Large intestine (tissue), 3 donors: ENCODE measurements at regions not wholly inside any gene's neighbourhood (a gene's known extent, or its start where the extent isn't known, plus 50 kb on each side); places are given as distances from the start of the nearest gene placed in this dataset.
A peak's percentile ranks its signal among the peaks of the same experiment; 100 is the strongest.

Experiments used
- DNase-seq, 2 donors: peaks; one replicate each; pipeline versions ENCODE4 v3.0.0 to v3.0.0-alpha.2; 2013
- H3K27ac ChIP-seq: one replicate; pipeline ENCODE4 v1.5.1; 2013; ENCODE audit warnings: low read length
- H3K27me3 ChIP-seq: 2 replicates; pipeline ENCODE4 v1.6.1; 2013; ENCODE audit warnings: low read length; ENCODE audit not compliant: control insufficient read depth, insufficient read depth
- H3K36me3 ChIP-seq: 2 replicates; pipeline ENCODE4 v1.6.1; 2013; ENCODE audit warnings: low read length; ENCODE audit not compliant: control insufficient read depth, insufficient read depth
- H3K4me1 ChIP-seq: one replicate; pipeline ENCODE4 v1.6.1; 2013; ENCODE audit warnings: low read length; ENCODE audit not compliant: control insufficient read depth, insufficient read depth
- H3K4me3 ChIP-seq: one replicate; pipeline ENCODE4 v1.5.1; 2013; ENCODE audit warnings: low read length
- H3K9me3 ChIP-seq: one replicate; pipeline ENCODE4 v1.6.1; 2013; ENCODE audit warnings: mild to moderate bottlenecking, low read depth, low read length, moderate library complexity; ENCODE audit not compliant: control insufficient read depth
- WGBS: methylation state at CpG from one replicate; pipeline ENCODE4 v1.1.5; 2013; ENCODE audit warnings: low lambda C conversion rate; ENCODE audit not compliant: insufficient coverage; 5-methylcytosine and 5-hydroxymethylcytosine counted together

- H3K9me3 ChIP-seq = no peaks in the 10 kb centered on the region
- no peak for DNase-seq
- H3K4me1 ChIP-seq = peaks cover 19% of the 10 kb centered on the region
- H3K27me3 ChIP-seq = no peaks in the 10 kb centered on the region
- no CpG with 5 or more reads among the region's 7 CpGs for WGBS
- no peaks in the 10 kb centered on the region for H3K36me3 ChIP-seq
- H3K4me3 ChIP-seq = no peak overlapping the region
- no peak overlapping the region for H3K27ac ChIP-seq
These were observed 109.6 kb downstream of the WDR11 start for GRCh38 chr10:120960725-120961124.

- no peak for DNase-seq
- H3K27me3 ChIP-seq = no peaks in the 10 kb centered on the region
- H3K4me1 ChIP-seq = peaks cover 19% of the 10 kb centered on the region
- H3K4me3 ChIP-seq = no peak overlapping the region
- H3K36me3 ChIP-seq = no peaks in the 10 kb centered on the region
- no peaks in the 10 kb centered on the region for H3K9me3 ChIP-seq
- H3K27ac ChIP-seq = no peak overlapping the region
- 100% methylated on average over 1 of the region's 17 CpGs for WGBS
These were observed 110.9 kb downstream of the WDR11 start for GRCh38 chr10:120961795-120962755.

- Histone ChIP-seq H3K27me3 (no peaks in the 10 kb centered on the region), H3K4me3 (no peak overlapping the region), H3K9me3 (no peaks in the 10 kb centered on the region), H3K27ac (peak overlapping the region; percentile 73), H3K4me1 (peaks cover 19% of the 10 kb centered on the region), H3K36me3 (no peaks in the 10 kb centered on the region)
- peak; percentile 53 to 77 for DNase-seq
- no CpG with 5 or more reads among the region's 23 CpGs for WGBS
These were observed 111.8 kb downstream of the WDR11 start for GRCh38 chr10:120962756-120963593.

- Histone ChIP-seq H3K9me3 (no peaks in the 10 kb centered on the region), H3K36me3 (no peaks in the 10 kb centered on the region), H3K4me1 (peaks cover 19% of the 10 kb centered on the region), H3K4me3 (no peak overlapping the region), H3K27ac (peak overlapping the region; percentile 73), H3K27me3 (no peaks in the 10 kb centered on the region)
- WGBS = no CpG with 5 or more reads among the region's 5 CpGs
- DNase-seq = no peak
These were observed 112.5 kb downstream of the WDR11 start for GRCh38 chr10:120963594-120964220.

- WGBS = 83% methylated on average over 1 of the region's 6 CpGs
- H3K36me3 ChIP-seq = no peaks in the 10 kb centered on the region
- no peaks in the 10 kb centered on the region for H3K27me3 ChIP-seq
- no peak overlapping the region for H3K4me3 ChIP-seq
- H3K27ac ChIP-seq = no peak overlapping the region
- DNase-seq = no peak
- peaks cover 32% of the 10 kb centered on the region for H3K4me1 ChIP-seq
- no peaks in the 10 kb centered on the region for H3K9me3 ChIP-seq
These were observed 115.5 kb downstream of the WDR11 start for GRCh38 chr10:120966657-120967045.

- H3K9me3 ChIP-seq = no peaks in the 10 kb centered on the region
- no peak overlapping the region for H3K4me3 ChIP-seq
- H3K27ac ChIP-seq = no peak overlapping the region
- no peaks in the 10 kb centered on the region for H3K36me3 ChIP-seq
- no peak for DNase-seq
- WGBS = 63% methylated on average over 2 of the region's 5 CpGs
- peaks cover 18% of the 10 kb centered on the region for H3K4me1 ChIP-seq
- H3K27me3 ChIP-seq = no peaks in the 10 kb centered on the region
These were observed 118.1 kb downstream of the WDR11 start for GRCh38 chr10:120969219-120969645.

GRCh38 chr10:120970595-120971529, 119.7 kb downstream of the WDR11 start:
- Histone ChIP-seq H3K36me3 (no peaks in the 10 kb centered on the region), H3K27ac (no peak overlapping the region), H3K27me3 (no peaks in the 10 kb centered on the region), H3K4me3 (no peak overlapping the region), H3K4me1 (peaks cover 16% of the 10 kb centered on the region), H3K9me3 (peaks cover 3% of the 10 kb centered on the region)
- WGBS = 0% methylated on average over 2 of the region's 9 CpGs
- peak in 1 of 2 donors; percentile 41 for DNase-seq

GRCh38 chr10:120971671-120972070, 120.5 kb downstream of the WDR11 start:
- H3K9me3 ChIP-seq = peaks cover 3% of the 10 kb centered on the region
- no CpG with 5 or more reads among the region's 2 CpGs for WGBS
- no peak overlapping the region for H3K27ac ChIP-seq
- H3K27me3 ChIP-seq = no peaks in the 10 kb centered on the region
- H3K4me3 ChIP-seq = no peak overlapping the region
- no peaks in the 10 kb centered on the region for H3K36me3 ChIP-seq
- H3K4me1 ChIP-seq = peaks cover 16% of the 10 kb centered on the region
- no peak for DNase-seq

- DNase-seq = no peak
- H3K36me3 ChIP-seq = no peaks in the 10 kb centered on the region
- H3K4me3 ChIP-seq = no peak overlapping the region
- H3K27me3 ChIP-seq = no peaks in the 10 kb centered on the region
- peaks cover 16% of the 10 kb centered on the region for H3K4me1 ChIP-seq
- H3K27ac ChIP-seq = no peak overlapping the region
- peaks cover 3% of the 10 kb centered on the region for H3K9me3 ChIP-seq
- WGBS = no CpG with 5 or more reads among the region's 2 CpGs
These were observed 121.1 kb downstream of the WDR11 start for GRCh38 chr10:120972259-120972658.
